ENCODE measurements at regions not wholly inside any gene's neighbourhood (a gene's known extent, or its start where the extent isn't known, plus 50 kb on each side); places are given as distances from the start of the nearest gene placed in this dataset.
"Not testable (repeated sequence)": the region's sequence is repeated elsewhere in the genome, so short reads cannot be mapped to it uniquely, and the experiment has no call there.

GRCh38 chr10:3570131-3570729 is 214.8 kb downstream of the KLF6 start:
- DNase-seq, result no peak

- DNase-seq, result no peak
Measured at GRCh38 chr10:3568983-3569382, 216.0 kb downstream of the KLF6 start.

- no peak for DNase-seq
Measured at GRCh38 chr10:3568392-3568791, 216.6 kb downstream of the KLF6 start.

- DNase-seq, result no peak
Measured at GRCh38 chr10:3567291-3567963, 217.6 kb downstream of the KLF6 start.

GRCh38 chr10:3566627-3567026 is 218.4 kb downstream of the KLF6 start:
- no peak for DNase-seq

GRCh38 chr10:3564346-3565002 is 220.5 kb downstream of the KLF6 start:
- no peak for DNase-seq

GRCh38 chr10:3563298-3563697 is 221.7 kb downstream of the KLF6 start:
- no peak for DNase-seq

GRCh38 chr10:3560628-3561027 is 224.4 kb downstream of the KLF6 start:
- DNase-seq, result not testable (repeated sequence)

GRCh38 chr10:3559527-3559926 is 225.5 kb downstream of the KLF6 start:
- no peak for DNase-seq

GRCh38 chr10:3559011-3559410 is 226.0 kb downstream of the KLF6 start:
- no peak for DNase-seq

GRCh38 chr10:3556191-3557017 is 228.6 kb downstream of the KLF6 start:
- not testable (repeated sequence) for DNase-seq

GRCh38 chr10:3554121-3554522 is 230.9 kb downstream of the KLF6 start:
- DNase-seq, result no peak

- no peak for DNase-seq
Measured at GRCh38 chr10:3552281-3552680, 232.7 kb downstream of the KLF6 start.

GRCh38 chr10:3551761-3552160 is 233.2 kb downstream of the KLF6 start:
- no peak for DNase-seq

GRCh38 chr10:3549118-3549517 is 235.9 kb downstream of the KLF6 start:
- no peak for DNase-seq

GRCh38 chr10:3548702-3549101 is 236.3 kb downstream of the KLF6 start:
- DNase-seq, result no peak

GRCh38 chr10:3548076-3548475 is 236.9 kb downstream of the KLF6 start:
- DNase-seq, result no peak

- DNase-seq, result no peak
Measured at GRCh38 chr10:3544561-3544960, 240.4 kb downstream of the KLF6 start.

GRCh38 chr10:3542185-3542611 is 242.8 kb downstream of the KLF6 start:
- DNase-seq, result no peak

GRCh38 chr10:3539696-3540383 is 245.2 kb downstream of the KLF6 start:
- DNase-seq, result no peak

- DNase-seq, result no peak
Measured at GRCh38 chr10:3538656-3539531, 246.1 kb downstream of the KLF6 start.

- no peak for DNase-seq
Measured at GRCh38 chr10:3538291-3538655, 246.7 kb downstream of the KLF6 start.
